HUES64 (cell line): ENCODE measurements at regions not wholly inside any gene's neighbourhood (a gene's known extent, or its start where the extent isn't known, plus 50 kb on each side); places are given as distances from the start of the nearest gene placed in this dataset.

Source experiments
- H3K27ac ChIP-seq: 2 replicates; pipeline ENCODE4 v1.7.0; 2013; ENCODE audit warnings: low read depth, low read length, inconsistent platforms
- H3K27me3 ChIP-seq: 2 replicates; pipeline ENCODE4 v1.6.1; 2013; ENCODE audit warnings: mild to moderate bottlenecking, low read length; ENCODE audit not compliant: insufficient read depth
- H3K36me3 ChIP-seq: 2 replicates; pipeline ENCODE4 v1.6.1; 2013; ENCODE audit warnings: mild to moderate bottlenecking, low read length; ENCODE audit not compliant: insufficient read depth
- H3K4me1 ChIP-seq: 2 replicates; pipeline ENCODE4 v1.6.1; 2013; ENCODE audit warnings: mild to moderate bottlenecking, low read length, moderate library complexity; ENCODE audit not compliant: insufficient read depth
- H3K4me3 ChIP-seq: 2 replicates; pipeline ENCODE4 v1.5.1; 2013; ENCODE audit warnings: mild to moderate bottlenecking, low read length, moderate library complexity
- H3K9ac ChIP-seq: 2 replicates; pipeline ENCODE4 v1.6.1; 2013; ENCODE audit warnings: mild to moderate bottlenecking, low read depth, low read length
- H3K9me3 ChIP-seq: 2 replicates; pipeline ENCODE4 v1.6.1; 2013; ENCODE audit warnings: low read depth, low read length; ENCODE audit not compliant: insufficient read depth
- WGBS: fragments of 150-250, 120-280 bp; methylation state at CpG from one replicate; pipeline ENCODE4 v1.1.7; 2013; ENCODE audit warnings: missing lambda C conversion rate; 5-methylcytosine and 5-hydroxymethylcytosine counted together

GRCh38 chr7:1367501-1368183, 91.6 kb downstream of the MICALL2 start:
- H3K27ac ChIP-seq: no peak overlapping the region
- no peaks in the 10 kb centered on the region for H3K36me3 ChIP-seq
- WGBS: 84% methylated on average over 21 of the region's 22 CpGs
- no peaks in the 10 kb centered on the region for H3K9me3 ChIP-seq
- no peak overlapping the region for H3K9ac ChIP-seq
- H3K4me3 ChIP-seq: no peak overlapping the region
- no peaks in the 10 kb centered on the region for H3K4me1 ChIP-seq
- H3K27me3 ChIP-seq: peaks cover 40% of the 10 kb centered on the region

GRCh38 chr7:1368184-1368681, 91.0 kb downstream of the MICALL2 start:
- Histone ChIP-seq H3K9ac (no peak overlapping the region), H3K27me3 (peaks cover 40% of the 10 kb centered on the region), H3K36me3 (no peaks in the 10 kb centered on the region), H3K27ac (no peak overlapping the region), H3K4me1 (no peaks in the 10 kb centered on the region), H3K4me3 (peak overlapping the region; percentile 43; the same call in 1 of the 2 replicates), H3K9me3 (no peaks in the 10 kb centered on the region)
- 46% methylated on average over 11 of the region's 11 CpGs for WGBS

GRCh38 chr7:1368682-1369571, 90.3 kb downstream of the MICALL2 start:
- H3K4me1 ChIP-seq: no peaks in the 10 kb centered on the region
- WGBS: 4% methylated on average over 72 of the region's 74 CpGs

GRCh38 chr7:1369916-1370657, 89.2 kb downstream of the MICALL2 start:
- WGBS: 40% methylated on average over 10 of the region's 14 CpGs
- no peak overlapping the region for H3K27ac ChIP-seq
- H3K4me1 ChIP-seq: no peaks in the 10 kb centered on the region
- H3K9ac ChIP-seq: no peak overlapping the region
- no peaks in the 10 kb centered on the region for H3K9me3 ChIP-seq
- no peaks in the 10 kb centered on the region for H3K36me3 ChIP-seq
- 0 out of 2 replicates have a peak overlapping the region, but pooled peaks have one; percentile 36 for H3K4me3 ChIP-seq
- peaks cover 40% of the 10 kb centered on the region for H3K27me3 ChIP-seq

More at GRCh38 chr7:1368682-1369571, 90.3 kb downstream of the MICALL2 start:
- peak overlapping the region; percentile 43 for H3K4me3 ChIP-seq
- H3K27ac ChIP-seq: no peak overlapping the region
- no peak overlapping the region for H3K9ac ChIP-seq
- no peaks in the 10 kb centered on the region for H3K9me3 ChIP-seq
- H3K27me3 ChIP-seq: peaks cover 40% of the 10 kb centered on the region
- H3K36me3 ChIP-seq: no peaks in the 10 kb centered on the region

- Histone ChIP-seq H3K36me3 (no peaks in the 10 kb centered on the region), H3K27ac (no peak overlapping the region), H3K9ac (no peak overlapping the region), H3K4me3 (no peak overlapping the region), H3K9me3 (no peaks in the 10 kb centered on the region), H3K4me1 (no peaks in the 10 kb centered on the region), H3K27me3 (peaks cover 40% of the 10 kb centered on the region)
- WGBS: 87% methylated on average over 9 of the region's 9 CpGs
Measured at GRCh38 chr7:1370738-1371137, 88.5 kb downstream of the MICALL2 start.

GRCh38 chr7:1372063-1372462, 87.2 kb downstream of the MICALL2 start:
- Histone ChIP-seq H3K9me3 (no peaks in the 10 kb centered on the region), H3K4me3 (no peak overlapping the region), H3K27ac (no peak overlapping the region), H3K4me1 (no peaks in the 10 kb centered on the region), H3K9ac (no peak overlapping the region), H3K36me3 (no peaks in the 10 kb centered on the region), H3K27me3 (peaks cover 37% of the 10 kb centered on the region)
- 93% methylated on average over 6 of the region's 6 CpGs for WGBS

GRCh38 chr7:1372671-1373379, 86.4 kb downstream of the MICALL2 start:
- H3K4me1 ChIP-seq: no peaks in the 10 kb centered on the region
- 88% methylated on average over 23 of the region's 23 CpGs for WGBS
- H3K27ac ChIP-seq: no peak overlapping the region
- no peak overlapping the region for H3K4me3 ChIP-seq
- H3K9me3 ChIP-seq: no peaks in the 10 kb centered on the region
- H3K9ac ChIP-seq: no peak overlapping the region
- no peaks in the 10 kb centered on the region for H3K36me3 ChIP-seq
- peaks cover 29% of the 10 kb centered on the region for H3K27me3 ChIP-seq

- 82% methylated on average over 21 of the region's 21 CpGs for WGBS
- Histone ChIP-seq H3K4me1 (no peaks in the 10 kb centered on the region), H3K9me3 (no peaks in the 10 kb centered on the region), H3K27me3 (peaks cover 9% of the 10 kb centered on the region; the same call in 1 of the 2 replicates), H3K4me3 (no peak overlapping the region), H3K36me3 (no peaks in the 10 kb centered on the region), H3K9ac (no peak overlapping the region), H3K27ac (no peak overlapping the region)
Measured at GRCh38 chr7:1377111-1377909, 82.0 kb downstream of the MICALL2 start.

GRCh38 chr7:1378610-1379601, 80.4 kb downstream of the MICALL2 start:
- H3K4me3 ChIP-seq: no peak overlapping the region
- no peaks in the 10 kb centered on the region for H3K9me3 ChIP-seq
- 85% methylated on average over 3 of the region's 3 CpGs for WGBS
- H3K9ac ChIP-seq: no peak overlapping the region
- no peak overlapping the region for H3K27ac ChIP-seq
- H3K36me3 ChIP-seq: no peaks in the 10 kb centered on the region
- H3K27me3 ChIP-seq: peaks cover 9% of the 10 kb centered on the region; the same call in 1 of the 2 replicates
- no peaks in the 10 kb centered on the region for H3K4me1 ChIP-seq
